ENCODE measurements at regions not wholly inside any gene's neighbourhood (a gene's known extent, or its start where the extent isn't known, plus 50 kb on each side); places are given as distances from the start of the nearest gene placed in this dataset.
"Not testable (repeated sequence)": the region's sequence is repeated elsewhere in the genome, so short reads cannot be mapped to it uniquely, and the experiment has no call there.

- DNase-seq (ENCODE audit: low spot score) = no peak
These were observed 50.6 kb upstream of the SLC44A3 start for GRCh38 chr1:94769551-94769950.

- no peak for DNase-seq (ENCODE audit: low spot score)
These were observed 52.1 kb upstream of the SLC44A3 start for GRCh38 chr1:94768036-94768435.

- DNase-seq (ENCODE audit: low spot score) = no peak
These were observed 54.2 kb upstream of the SLC44A3 start for GRCh38 chr1:94765958-94766357.

GRCh38 chr1:94759188-94759587, 61.0 kb upstream of the SLC44A3 start:
- no peak for DNase-seq (ENCODE audit: low spot score)

GRCh38 chr1:94757931-94758330, 62.2 kb upstream of the SLC44A3 start:
- no peak for DNase-seq (ENCODE audit: low spot score)

GRCh38 chr1:94755675-94756074, 64.5 kb upstream of the SLC44A3 start:
- no peak for DNase-seq (ENCODE audit: low spot score)

GRCh38 chr1:94755016-94755415, 65.1 kb upstream of the SLC44A3 start:
- DNase-seq (ENCODE audit: low spot score) = not testable (repeated sequence)

GRCh38 chr1:94754570-94754969, 65.6 kb upstream of the SLC44A3 start:
- no peak for DNase-seq (ENCODE audit: low spot score)

- DNase-seq (ENCODE audit: low spot score) = no peak
These were observed 66.1 kb upstream of the SLC44A3 start for GRCh38 chr1:94754095-94754494.

- DNase-seq (ENCODE audit: low spot score) = no peak
These were observed 66.8 kb upstream of the SLC44A3 start for GRCh38 chr1:94753171-94753972.

- not testable (repeated sequence) for DNase-seq (ENCODE audit: low spot score)
These were observed 68.7 kb upstream of the SLC44A3 start for GRCh38 chr1:94751483-94751882.

- DNase-seq (ENCODE audit: low spot score) = no peak
These were observed 73.3 kb upstream of the SLC44A3 start for GRCh38 chr1:94746635-94747525.

GRCh38 chr1:94745742-94746141, 74.4 kb upstream of the SLC44A3 start:
- DNase-seq (ENCODE audit: low spot score) = no peak

GRCh38 chr1:94743862-94744261, 76.3 kb upstream of the SLC44A3 start:
- DNase-seq (ENCODE audit: low spot score) = peak; percentile 40

GRCh38 chr1:94741996-94742395, 78.2 kb upstream of the SLC44A3 start:
- no peak for DNase-seq (ENCODE audit: low spot score)

GRCh38 chr1:94741510-94741909, 78.6 kb upstream of the SLC44A3 start:
- DNase-seq (ENCODE audit: low spot score) = no peak

- no peak for DNase-seq (ENCODE audit: low spot score)
These were observed 80.6 kb upstream of the SLC44A3 start for GRCh38 chr1:94739521-94740061.

GRCh38 chr1:94738371-94738770, 81.8 kb upstream of the SLC44A3 start:
- DNase-seq (ENCODE audit: low spot score) = no peak

- DNase-seq (ENCODE audit: low spot score) = no peak
These were observed 82.8 kb upstream of the SLC44A3 start for GRCh38 chr1:94737124-94737998.

GRCh38 chr1:94736549-94736948, 83.6 kb upstream of the SLC44A3 start:
- no peak for DNase-seq (ENCODE audit: low spot score)

- no peak for DNase-seq (ENCODE audit: low spot score)
These were observed 84.1 kb upstream of the SLC44A3 start for GRCh38 chr1:94736073-94736472.

All from putamen (tissue), 1 donor.